GM13977 (cell line): ENCODE measurements at regions not wholly inside any gene's neighbourhood (a gene's known extent, or its start where the extent isn't known, plus 50 kb on each side); places are given as distances from the start of the nearest gene placed in this dataset.
"Not testable (repeated sequence)": the region's sequence is repeated elsewhere in the genome, so short reads cannot be mapped to it uniquely, and the experiment has no call there.

Source experiments
- DNase-seq: peaks from one replicate; pipeline ENCODE4 v3.0.0; 2012; ENCODE audit warnings: low spot score
- in situ Hi-C: fragments of 300-500 bp; cut with MboI; formaldehyde crosslinking; loops from one replicate; pipeline ENCODE4 v1.12.0; 2022; ENCODE audit warnings: low sequenced_read_pairs, low pct_unique_long_range_greater_than_20kb, mixed read lengths, inconsistent platforms; ENCODE audit not compliant: unreplicated experiment
- TF ChIP-seq, protein P1 (sequence below): IDR thresholded peaks from 2 replicates; pipeline ENCODE4 v1.5.1; 2012; ENCODE audit warnings: mild to moderate bottlenecking, control low read depth; ENCODE audit not compliant: insufficient read depth; ENCODE audit errors: extremely low read depth, missing control alignments

DNA sequence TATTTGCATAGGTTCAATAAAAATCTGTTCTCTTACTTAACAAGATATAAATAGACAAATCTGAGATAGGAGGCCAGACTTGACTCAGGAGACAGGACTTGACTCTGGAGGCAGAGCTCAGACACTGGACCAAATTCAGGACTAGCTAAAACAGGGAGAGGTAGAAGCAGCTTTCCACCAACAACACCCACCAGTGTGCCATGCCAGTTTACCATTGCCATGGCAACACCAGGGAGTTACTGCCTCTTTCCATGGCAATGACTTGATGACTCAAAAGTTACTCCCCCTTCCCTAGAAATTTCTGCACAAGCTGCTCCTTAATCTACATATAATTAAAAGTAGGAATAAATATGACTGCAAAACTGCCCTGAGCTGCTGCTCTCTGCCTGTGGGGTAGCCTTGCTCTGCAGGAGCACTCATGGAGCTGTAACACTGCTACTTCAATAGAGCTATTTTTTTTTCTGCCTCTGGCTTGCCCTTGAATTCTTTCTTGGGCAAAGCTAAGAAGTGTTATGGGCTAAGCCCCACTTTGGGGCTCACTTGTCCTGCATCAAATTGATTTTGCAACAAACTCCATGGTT is 473.0 kb downstream of the PLK2 start:
- in situ Hi-C loops = no loop called here
- DNase-seq = no peak
- TF ChIP-seq, protein P1, sequence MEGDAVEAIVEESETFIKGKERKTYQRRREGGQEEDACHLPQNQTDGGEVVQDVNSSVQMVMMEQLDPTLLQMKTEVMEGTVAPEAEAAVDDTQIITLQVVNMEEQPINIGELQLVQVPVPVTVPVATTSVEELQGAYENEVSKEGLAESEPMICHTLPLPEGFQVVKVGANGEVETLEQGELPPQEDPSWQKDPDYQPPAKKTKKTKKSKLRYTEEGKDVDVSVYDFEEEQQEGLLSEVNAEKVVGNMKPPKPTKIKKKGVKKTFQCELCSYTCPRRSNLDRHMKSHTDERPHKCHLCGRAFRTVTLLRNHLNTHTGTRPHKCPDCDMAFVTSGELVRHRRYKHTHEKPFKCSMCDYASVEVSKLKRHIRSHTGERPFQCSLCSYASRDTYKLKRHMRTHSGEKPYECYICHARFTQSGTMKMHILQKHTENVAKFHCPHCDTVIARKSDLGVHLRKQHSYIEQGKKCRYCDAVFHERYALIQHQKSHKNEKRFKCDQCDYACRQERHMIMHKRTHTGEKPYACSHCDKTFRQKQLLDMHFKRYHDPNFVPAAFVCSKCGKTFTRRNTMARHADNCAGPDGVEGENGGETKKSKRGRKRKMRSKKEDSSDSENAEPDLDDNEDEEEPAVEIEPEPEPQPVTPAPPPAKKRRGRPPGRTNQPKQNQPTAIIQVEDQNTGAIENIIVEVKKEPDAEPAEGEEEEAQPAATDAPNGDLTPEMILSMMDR = no peak

DNA sequence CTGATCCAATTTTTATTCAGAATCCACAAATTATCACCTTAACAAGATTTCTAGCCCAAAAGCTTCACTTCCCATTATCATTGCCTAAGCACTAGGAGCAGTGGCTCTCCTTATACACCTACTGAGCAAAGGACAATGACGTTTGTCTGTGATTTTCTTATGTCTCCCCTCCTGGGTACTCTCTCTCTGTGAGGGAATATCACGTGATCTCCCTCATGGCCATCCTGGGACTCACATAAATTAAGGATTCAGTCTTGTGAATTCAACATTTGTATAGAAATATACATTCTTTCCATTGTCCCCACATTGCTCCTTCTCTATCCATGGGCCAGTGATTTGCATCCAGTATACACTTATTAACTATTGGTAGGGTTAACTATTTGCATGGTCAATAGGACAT is 476.5 kb downstream of the PLK2 start:
- DNase-seq = no peak
- TF ChIP-seq, protein P1 = no peak
- in situ Hi-C loops = no loop called here

DNA sequence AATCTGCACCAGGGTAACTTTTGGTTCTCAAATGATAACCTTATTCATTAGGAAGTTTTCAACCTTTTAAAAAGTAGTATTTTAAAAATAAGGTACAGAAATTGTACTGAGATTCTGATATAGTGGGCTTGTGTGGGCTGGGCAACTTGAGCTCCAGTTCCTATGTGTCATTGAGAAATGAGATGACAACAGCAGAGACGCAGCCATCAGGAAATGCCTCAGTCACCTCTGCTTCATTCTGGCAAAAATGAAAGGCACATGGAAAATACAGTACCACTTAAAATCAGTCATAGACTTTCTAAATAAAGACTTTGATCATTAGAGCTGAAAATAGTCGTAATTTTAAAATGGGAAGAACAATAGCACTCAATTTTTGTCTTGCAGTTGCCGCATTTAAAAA is 480.2 kb downstream of the PLK2 start:
- DNase-seq = no peak
- TF ChIP-seq, protein P1 = no peak
- in situ Hi-C loops = no loop called here

DNA sequence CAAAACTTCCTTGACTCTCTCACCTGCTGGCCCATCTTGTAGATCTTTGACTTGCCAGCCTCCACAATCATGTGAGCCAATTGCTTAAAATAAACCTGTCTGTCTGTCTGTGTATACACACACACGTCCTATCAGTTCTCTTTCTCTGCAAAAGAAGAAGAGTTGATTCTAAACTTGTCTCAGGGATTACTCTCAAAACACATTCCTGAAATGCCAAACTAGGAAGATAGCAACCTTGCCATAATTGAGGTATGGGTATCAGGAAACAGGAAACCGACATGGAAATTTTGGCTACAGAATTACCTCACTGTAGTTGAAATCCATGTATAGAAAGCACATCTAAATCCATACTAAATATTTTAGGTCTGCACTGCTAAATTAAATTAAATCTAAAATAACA is 483.4 kb downstream of the PLK2 start:
- DNase-seq = no peak
- in situ Hi-C loops = no loop called here
- TF ChIP-seq, protein P1 = no peak

DNA sequence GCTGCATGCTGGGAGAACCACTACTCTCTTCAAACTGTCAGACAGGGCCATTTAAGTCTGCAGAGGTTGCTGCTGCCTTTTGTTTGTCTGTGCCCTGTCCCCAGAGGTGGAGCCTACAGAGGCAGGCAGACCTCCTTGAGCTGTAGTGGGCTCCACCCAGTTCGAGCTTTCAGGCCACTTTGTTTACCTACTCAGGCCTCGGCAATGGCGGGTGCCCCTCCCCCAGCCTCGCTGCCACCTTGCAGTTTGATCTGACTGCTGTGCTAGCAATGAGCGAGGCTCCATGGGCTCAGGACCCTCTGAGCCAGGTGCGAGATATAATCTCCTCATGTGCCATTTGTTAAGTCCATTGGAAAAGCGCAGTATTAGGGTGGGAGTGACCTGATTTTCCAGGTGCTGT is 487.8 kb downstream of the PLK2 start:
- in situ Hi-C loops, DNase-seq: not testable (repeated sequence)

DNA sequence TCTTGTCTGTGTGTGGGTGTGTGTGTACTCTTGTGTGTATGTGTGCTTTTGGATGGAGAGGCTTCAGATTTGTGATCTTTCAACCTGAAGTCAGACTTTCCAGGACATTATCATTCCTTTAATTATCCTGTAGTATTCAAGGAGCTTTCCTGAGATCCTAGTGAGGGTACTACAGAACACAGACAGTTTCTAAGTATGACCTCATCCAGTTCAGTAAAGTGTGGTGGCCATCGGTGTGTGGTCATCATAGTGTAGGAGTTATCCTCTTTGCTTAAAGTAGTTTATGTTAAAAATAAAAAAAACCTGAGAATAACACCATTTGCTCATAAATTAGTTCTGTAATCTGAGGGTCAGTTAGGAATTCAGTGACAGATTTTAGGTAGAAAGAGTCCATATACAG is 478.0 kb upstream of the ACTBL2 start:
- no peak for DNase-seq
- TF ChIP-seq, protein P1 = no peak

DNA sequence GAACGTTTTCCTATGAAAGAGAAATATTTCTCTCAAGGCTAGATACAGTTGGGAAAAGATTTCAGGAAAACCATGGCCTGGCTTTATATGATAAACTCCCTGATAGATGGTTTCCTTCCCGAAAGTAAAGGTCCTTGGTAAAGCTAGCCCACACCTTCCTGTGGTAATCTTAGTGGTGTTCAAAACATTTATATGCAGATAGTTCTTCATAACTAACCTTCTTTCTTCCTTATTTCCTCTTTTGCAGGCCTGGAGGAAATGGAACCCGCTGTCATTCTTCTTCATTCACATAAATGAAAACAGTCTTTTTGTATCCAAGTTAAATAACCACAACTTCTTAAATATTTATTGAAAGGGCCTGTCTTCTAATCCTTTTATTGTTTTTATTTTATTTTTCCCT is 474.0 kb upstream of the ACTBL2 start:
- TF ChIP-seq, protein P1 = no peak
- in situ Hi-C loops = no loop called here
- DNase-seq = no peak

More for the DNA sequence above, 478.0 kb upstream of the ACTBL2 start:
- in situ Hi-C loops = no loop called here
